BLaER1 treated with 17β-estradiol and CSF1 and Interleukin-3, amounts not matched to agents 10 nM and 100 nM (cell line): ENCODE measurements at regions not wholly inside any gene's neighbourhood (a gene's known extent, or its start where the extent isn't known, plus 50 kb on each side); places are given as distances from the start of the nearest gene placed in this dataset.

ENCODE experiments used
- H3K27ac ChIP-seq, 11 experiments: shearing (Covaris generic); formaldehyde crosslinking; 2 replicates each; pipeline ENCODE4 v1.8.1; 2022
- H3K27me3 ChIP-seq, 11 experiments: shearing (Covaris generic); formaldehyde crosslinking; 2 replicates each; pipeline ENCODE4 v1.8.1; 2022
- H3K36me3 ChIP-seq, 11 experiments: shearing (Covaris generic); formaldehyde crosslinking; 2 replicates each; pipeline ENCODE4 v1.8.1; 2022
- H3K4me1 ChIP-seq, 10 experiments: shearing (Covaris generic); formaldehyde crosslinking; 2 replicates each; pipeline ENCODE4 v1.8.1; 2022
- H3K4me2 ChIP-seq, 11 experiments: shearing (Covaris generic); formaldehyde crosslinking; 2 replicates each; pipeline ENCODE4 v1.8.1; 2022
- H3K4me3 ChIP-seq, 10 experiments: shearing (Covaris generic); formaldehyde crosslinking; 2 replicates each; pipeline ENCODE4 v1.8.1; 2022
- H3K9ac ChIP-seq, 11 experiments: shearing (Covaris generic); formaldehyde crosslinking; 2 replicates each; pipeline ENCODE4 v1.8.1; 2022
- H3K9me3 ChIP-seq, 11 experiments: shearing (Covaris generic); formaldehyde crosslinking; replicated peaks in 1 of 11; 2 replicates each; pipeline ENCODE4 v1.8.1; 2022
- H4K20me1 ChIP-seq, 11 experiments: shearing (Covaris generic); formaldehyde crosslinking; 2 replicates each; pipeline ENCODE4 v1.8.1; 2022
- Cebpa-rat ChIP-seq, 11 experiments: shearing (Covaris generic); IDR thresholded peaks; 2 replicates each; pipeline ENCODE4 v1.8.1; 2022

GRCh38 chr12:98211909-98212695 is 303.3 kb upstream of the TMPO start:
- H3K4me3 ChIP-seq: no peak overlapping the region
- no peak overlapping the region for H3K27ac ChIP-seq
- peak overlapping the region in 3 of 11 experiments; percentile 14 to 43 (median 28); a peak in 5 of 22 replicates for H3K4me2 ChIP-seq
- H3K4me1 ChIP-seq: peaks cover 0 to 17% (median 13%) of the 10 kb centered on the region in 10 experiments; a peak in 11 of 20 replicates
- H3K9ac ChIP-seq: no peak overlapping the region
- no peaks in the 10 kb centered on the region for H3K27me3 ChIP-seq
- TF ChIP-seq Cebpa-rat (IDR thresholded peaks at IDR 0.05): no peak
- H3K36me3 ChIP-seq: no peaks in the 10 kb centered on the region
- no peaks in the 10 kb centered on the region for H4K20me1 ChIP-seq
- H3K9me3 ChIP-seq: peaks cover 0 to 6% (median under 1%) of the 10 kb centered on the region in 11 experiments; a peak in 6 of 22 replicates

- Histone ChIP-seq H3K36me3 (no peaks in the 10 kb centered on the region), H3K27ac (no peak overlapping the region), H3K9ac (no peak overlapping the region), H3K9me3 (no peaks in the 10 kb centered on the region), H3K4me3 (no peak overlapping the region), H4K20me1 (no peaks in the 10 kb centered on the region), H3K4me1 (peaks cover 0 to 17% (median 13%) of the 10 kb centered on the region in 10 experiments; a peak in 11 of 20 replicates), H3K4me2 (no peak overlapping the region), H3K27me3 (no peaks in the 10 kb centered on the region)
- no peak for TF ChIP-seq Cebpa-rat (IDR thresholded peaks at IDR 0.05)
These were observed 301.8 kb upstream of the TMPO start for GRCh38 chr12:98213556-98213955.

GRCh38 chr12:98217257-98217656 is 298.1 kb upstream of the TMPO start:
- Histone ChIP-seq H3K36me3 (no peaks in the 10 kb centered on the region), H4K20me1 (no peaks in the 10 kb centered on the region)

GRCh38 chr12:98220636-98221035 is 294.8 kb upstream of the TMPO start:
- Histone ChIP-seq H3K4me3 (no peak overlapping the region), H3K36me3 (no peaks in the 10 kb centered on the region), H3K9me3 (no peaks in the 10 kb centered on the region), H4K20me1 (no peaks in the 10 kb centered on the region), H3K27me3 (no peaks in the 10 kb centered on the region), H3K4me2 (no peak overlapping the region), H3K9ac (no peak overlapping the region), H3K4me1 (peaks cover 0 to 12% (median 10%) of the 10 kb centered on the region in 10 experiments; a peak in 11 of 20 replicates), H3K27ac (no peak overlapping the region)
- no peak for TF ChIP-seq Cebpa-rat (IDR thresholded peaks at IDR 0.05)

More at GRCh38 chr12:98217257-98217656, 298.1 kb upstream of the TMPO start:
- TF ChIP-seq Cebpa-rat (IDR thresholded peaks at IDR 0.05): no peak
- no peak overlapping the region for H3K4me3 ChIP-seq
- H3K4me2 ChIP-seq: no peak overlapping the region
- no peak overlapping the region for H3K9ac ChIP-seq
- no peaks in the 10 kb centered on the region for H3K27me3 ChIP-seq
- no peaks in the 10 kb centered on the region for H3K9me3 ChIP-seq
- H3K4me1 ChIP-seq: peaks cover 0 to 3% (median 0%) of the 10 kb centered on the region in 10 experiments; a peak in 4 of 20 replicates
- H3K27ac ChIP-seq: no peak overlapping the region

- H3K4me2 ChIP-seq: no peak overlapping the region
- H4K20me1 ChIP-seq: no peaks in the 10 kb centered on the region
- H3K27ac ChIP-seq: no peak overlapping the region
- H3K9me3 ChIP-seq: peaks cover 0 to 7% (median 3%) of the 10 kb centered on the region in 11 experiments; a peak in 7 of 22 replicates
- TF ChIP-seq Cebpa-rat (IDR thresholded peaks at IDR 0.05): no peak
- H3K4me3 ChIP-seq: no peak overlapping the region
- no peaks in the 10 kb centered on the region for H3K27me3 ChIP-seq
- no peaks in the 10 kb centered on the region for H3K36me3 ChIP-seq
- H3K4me1 ChIP-seq: peaks cover 0 to 12% (median 10%) of the 10 kb centered on the region in 10 experiments; a peak in 11 of 20 replicates
- no peak overlapping the region for H3K9ac ChIP-seq
These were observed 294.1 kb upstream of the TMPO start for GRCh38 chr12:98221243-98221808.

GRCh38 chr12:98222135-98222534 is 293.3 kb upstream of the TMPO start:
- Histone ChIP-seq H3K9ac (no peak overlapping the region), H3K9me3 (peaks cover 0 to 14% (median 7%) of the 10 kb centered on the region in 11 experiments; a peak in 7 of 22 replicates), H3K4me1 (peaks cover 0 to 12% (median 10%) of the 10 kb centered on the region in 10 experiments; a peak in 11 of 20 replicates), H3K4me3 (no peak overlapping the region), H3K27ac (no peak overlapping the region), H3K36me3 (no peaks in the 10 kb centered on the region), H3K4me2 (no peak overlapping the region), H3K27me3 (no peaks in the 10 kb centered on the region), H4K20me1 (no peaks in the 10 kb centered on the region)
- TF ChIP-seq Cebpa-rat (IDR thresholded peaks at IDR 0.05): no peak

GRCh38 chr12:98224584-98225221 is 290.7 kb upstream of the TMPO start:
- Histone ChIP-seq H3K9ac (no peak overlapping the region), H3K36me3 (no peaks in the 10 kb centered on the region), H3K4me1 (peaks cover 0 to 12% (median 10%) of the 10 kb centered on the region in 10 experiments; a peak in 11 of 20 replicates), H3K4me2 (peak overlapping the region in 8 of 11 experiments; percentile 3 to 65 (median 48); a peak in 15 of 22 replicates), H3K27ac (no peak overlapping the region), H3K4me3 (no peak overlapping the region), H4K20me1 (no peaks in the 10 kb centered on the region), H3K9me3 (peaks cover 0 to 14% (median 7%) of the 10 kb centered on the region in 11 experiments; a peak in 7 of 22 replicates), H3K27me3 (no peaks in the 10 kb centered on the region)
- no peak for TF ChIP-seq Cebpa-rat (IDR thresholded peaks at IDR 0.05)

- H3K27ac ChIP-seq: no peak overlapping the region
- TF ChIP-seq Cebpa-rat (IDR thresholded peaks at IDR 0.05): no peak
- H3K4me2 ChIP-seq: no peak overlapping the region
- no peaks in the 10 kb centered on the region for H3K36me3 ChIP-seq
- no peaks in the 10 kb centered on the region for H4K20me1 ChIP-seq
- H3K9me3 ChIP-seq: peaks cover 0 to 14% (median 7%) of the 10 kb centered on the region in 11 experiments; a peak in 7 of 22 replicates
- H3K27me3 ChIP-seq: no peaks in the 10 kb centered on the region
- H3K4me1 ChIP-seq: peaks cover 0 to 12% (median 10%) of the 10 kb centered on the region in 10 experiments; a peak in 11 of 20 replicates
- H3K4me3 ChIP-seq: no peak overlapping the region
- H3K9ac ChIP-seq: no peak overlapping the region
These were observed 288.2 kb upstream of the TMPO start for GRCh38 chr12:98227162-98227561.
